NB4 (cell line): ENCODE measurements at regions not wholly inside any gene's neighbourhood (a gene's known extent, or its start where the extent isn't known, plus 50 kb on each side); places are given as distances from the start of the nearest gene placed in this dataset.

Experiments
- CTCF ChIP-seq: IDR thresholded peaks from one replicate; pipeline ENCODE4 v1.5.1; 2012; ENCODE audit warnings: low read depth, low read length
- MAX ChIP-seq: IDR thresholded peaks from 2 replicates; pipeline ENCODE4 v1.6.1; 2011; ENCODE audit warnings: low read depth, low read length
- MYC ChIP-seq: IDR thresholded peaks from 2 replicates; pipeline ENCODE4 v1.6.1; 2011; ENCODE audit warnings: low read depth, low read length
- POLR2A ChIP-seq: IDR thresholded peaks from 2 replicates; pipeline ENCODE4 v1.6.1; 2011; ENCODE audit warnings: mild to moderate bottlenecking; ENCODE audit not compliant: insufficient read length; ENCODE audit errors: extremely low read depth

- TF ChIP-seq CTCF (no peak), POLR2A (no peak), MAX (no peak), MYC (no peak)
Observed at GRCh38 chr5:52657247-52657645, 130.5 kb upstream of the ITGA1 start.
